ENCODE measurements at regions not wholly inside any gene's neighbourhood (a gene's known extent, or its start where the extent isn't known, plus 50 kb on each side); places are given as distances from the start of the nearest gene placed in this dataset.
A peak's percentile ranks its signal among the peaks of the same experiment; 100 is the strongest.

DNA sequence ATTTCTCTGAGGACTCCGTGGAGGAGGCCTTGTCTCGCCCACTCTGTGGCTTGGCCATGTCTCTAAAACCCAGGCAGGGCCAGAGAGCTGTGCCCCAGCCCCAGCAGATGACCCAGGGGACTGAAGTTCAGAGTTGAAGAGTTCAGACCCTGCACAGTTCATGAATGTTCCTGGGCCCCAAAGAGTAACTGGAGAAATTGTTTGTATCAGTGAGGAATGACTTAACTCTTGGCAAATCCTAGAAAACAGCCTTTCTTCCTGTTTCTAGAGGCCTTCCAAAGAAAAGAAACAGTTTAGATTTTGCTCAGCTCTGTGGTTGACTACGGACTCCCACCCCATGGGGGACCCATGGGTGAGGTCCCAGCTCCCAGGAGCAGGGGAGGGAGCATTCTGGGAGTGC is 62.1 kb upstream of the EYA2 start:
- TF ChIP-seq, protein P1, sequence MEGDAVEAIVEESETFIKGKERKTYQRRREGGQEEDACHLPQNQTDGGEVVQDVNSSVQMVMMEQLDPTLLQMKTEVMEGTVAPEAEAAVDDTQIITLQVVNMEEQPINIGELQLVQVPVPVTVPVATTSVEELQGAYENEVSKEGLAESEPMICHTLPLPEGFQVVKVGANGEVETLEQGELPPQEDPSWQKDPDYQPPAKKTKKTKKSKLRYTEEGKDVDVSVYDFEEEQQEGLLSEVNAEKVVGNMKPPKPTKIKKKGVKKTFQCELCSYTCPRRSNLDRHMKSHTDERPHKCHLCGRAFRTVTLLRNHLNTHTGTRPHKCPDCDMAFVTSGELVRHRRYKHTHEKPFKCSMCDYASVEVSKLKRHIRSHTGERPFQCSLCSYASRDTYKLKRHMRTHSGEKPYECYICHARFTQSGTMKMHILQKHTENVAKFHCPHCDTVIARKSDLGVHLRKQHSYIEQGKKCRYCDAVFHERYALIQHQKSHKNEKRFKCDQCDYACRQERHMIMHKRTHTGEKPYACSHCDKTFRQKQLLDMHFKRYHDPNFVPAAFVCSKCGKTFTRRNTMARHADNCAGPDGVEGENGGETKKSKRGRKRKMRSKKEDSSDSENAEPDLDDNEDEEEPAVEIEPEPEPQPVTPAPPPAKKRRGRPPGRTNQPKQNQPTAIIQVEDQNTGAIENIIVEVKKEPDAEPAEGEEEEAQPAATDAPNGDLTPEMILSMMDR (IDR thresholded peaks at IDR 0.05; ENCODE audit: insufficient read depth, low read length, poor library complexity, severe bottlenecking): no peak
- Histone ChIP-seq H3K36me3 (ENCODE audit: control insufficient read depth, insufficient read depth, low read length) (no peaks in the 10 kb centered on the region), H3K4me3 (replicated peaks; ENCODE audit: low read depth, low read length) (no peak overlapping the region), H3K27me3 (replicated peaks; ENCODE audit: control insufficient read depth, insufficient read depth, low read length) (no peaks in the 10 kb centered on the region)
- no peak for DNase-seq (ENCODE audit: extremely low read depth, insufficient read length)

DNA sequence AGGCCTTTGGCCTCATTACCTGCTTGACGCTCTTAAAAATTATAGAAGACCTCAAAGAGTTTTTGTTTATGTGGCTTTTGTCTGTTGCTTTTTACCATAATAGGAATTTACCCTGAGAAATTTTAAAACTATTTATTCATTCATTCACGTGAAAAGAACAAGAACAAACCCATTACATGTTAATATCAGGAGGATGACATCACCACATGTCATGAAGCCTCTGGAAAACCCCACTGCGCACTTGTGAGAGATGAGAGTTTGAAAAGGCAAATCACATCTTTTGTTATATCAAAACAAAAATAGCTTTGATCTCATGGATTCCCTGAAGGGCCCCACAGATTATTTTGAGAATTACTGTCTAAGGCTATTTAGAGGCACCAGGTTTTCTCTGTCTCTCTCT is 61.3 kb upstream of the EYA2 start:
- TF ChIP-seq, protein P1 (IDR thresholded peaks at IDR 0.05; ENCODE audit: insufficient read depth, low read length, poor library complexity, severe bottlenecking): no peak
- H3K4me3 ChIP-seq (replicated peaks; ENCODE audit: low read depth, low read length): no peak overlapping the region
- H3K36me3 ChIP-seq (ENCODE audit: control insufficient read depth, insufficient read depth, low read length): no peaks in the 10 kb centered on the region
- peak; percentile 28 for DNase-seq (ENCODE audit: extremely low read depth, insufficient read length)
- no peaks in the 10 kb centered on the region for H3K27me3 ChIP-seq (replicated peaks; ENCODE audit: control insufficient read depth, insufficient read depth, low read length)

DNA sequence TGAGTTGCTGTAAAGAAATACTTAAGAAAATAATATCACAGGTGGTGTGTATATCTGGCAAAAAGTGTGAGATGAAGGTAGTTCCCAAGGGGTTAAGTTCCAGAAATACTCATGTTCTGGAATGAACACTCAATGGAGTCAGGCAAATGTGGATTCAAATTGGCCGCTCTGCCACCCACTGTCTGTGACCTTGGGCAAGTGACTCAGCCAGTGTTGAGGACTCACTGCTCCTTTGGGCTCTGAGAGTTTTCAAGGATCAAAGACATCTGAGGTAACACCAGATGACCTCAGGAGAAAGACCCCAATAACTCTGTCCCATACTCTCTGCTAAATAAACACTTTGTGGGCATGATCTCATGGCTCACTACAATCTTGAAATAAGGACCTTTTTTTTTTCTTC is 59.2 kb upstream of the EYA2 start:
- TF ChIP-seq, protein P1 (IDR thresholded peaks at IDR 0.05; ENCODE audit: insufficient read depth, low read length, poor library complexity, severe bottlenecking): no peak
- no peak overlapping the region for H3K4me3 ChIP-seq (replicated peaks; ENCODE audit: low read depth, low read length)
- no peaks in the 10 kb centered on the region for H3K36me3 ChIP-seq (ENCODE audit: control insufficient read depth, insufficient read depth, low read length)
- no peak for DNase-seq (ENCODE audit: extremely low read depth, insufficient read length)
- no peaks in the 10 kb centered on the region for H3K27me3 ChIP-seq (replicated peaks; ENCODE audit: control insufficient read depth, insufficient read depth, low read length)

DNA sequence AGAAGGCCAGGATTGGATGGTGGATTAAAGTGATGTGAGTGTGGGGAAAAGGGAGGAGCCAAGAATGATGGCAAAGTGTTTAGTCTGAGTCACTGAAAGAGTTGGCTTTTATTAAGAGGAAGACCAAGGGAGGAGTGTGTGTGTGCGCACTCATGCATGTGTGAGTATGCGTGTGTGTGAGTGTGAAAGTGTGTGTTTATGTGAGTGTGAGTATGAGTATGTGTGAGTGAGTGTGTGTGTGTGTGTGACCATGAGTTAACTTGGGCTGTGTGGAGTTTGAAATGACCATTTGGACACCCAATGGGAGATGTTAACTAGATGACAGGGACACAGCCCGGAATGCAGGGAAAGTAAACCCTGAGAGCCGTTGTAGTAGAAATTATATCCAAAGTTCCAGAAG is 57.6 kb upstream of the EYA2 start:
- H3K27me3 ChIP-seq (replicated peaks; ENCODE audit: control insufficient read depth, insufficient read depth, low read length): no peaks in the 10 kb centered on the region
- H3K4me3 ChIP-seq (replicated peaks; ENCODE audit: low read depth, low read length): no peak overlapping the region
- DNase-seq (ENCODE audit: extremely low read depth, insufficient read length): no peak
- no peaks in the 10 kb centered on the region for H3K36me3 ChIP-seq (ENCODE audit: control insufficient read depth, insufficient read depth, low read length)
- TF ChIP-seq, protein P1 (IDR thresholded peaks at IDR 0.05; ENCODE audit: insufficient read depth, low read length, poor library complexity, severe bottlenecking): no peak

DNA sequence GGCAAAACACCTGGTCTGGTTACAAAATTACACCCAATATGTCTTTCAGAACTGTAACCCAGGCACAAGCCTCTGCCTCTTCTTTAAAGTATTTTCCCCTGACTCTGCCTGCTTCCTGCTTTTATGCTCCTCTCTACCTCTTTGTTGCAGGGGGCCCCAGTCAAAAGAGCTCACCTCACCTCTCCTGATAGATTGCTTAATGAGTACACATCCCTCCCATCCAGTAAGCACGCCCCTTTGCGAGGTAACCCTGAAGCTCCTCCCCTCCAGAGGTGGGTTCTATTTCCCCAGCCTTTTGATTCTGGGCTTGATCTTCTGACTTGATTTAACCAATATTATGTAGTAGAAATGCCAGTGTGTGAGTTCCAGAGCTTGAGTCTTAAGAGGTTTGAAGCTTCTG is 56.6 kb upstream of the EYA2 start:
- H3K36me3 ChIP-seq (ENCODE audit: control insufficient read depth, insufficient read depth, low read length): no peaks in the 10 kb centered on the region
- H3K4me3 ChIP-seq (replicated peaks; ENCODE audit: low read depth, low read length): no peak overlapping the region
- no peaks in the 10 kb centered on the region for H3K27me3 ChIP-seq (replicated peaks; ENCODE audit: control insufficient read depth, insufficient read depth, low read length)
- TF ChIP-seq, protein P1 (IDR thresholded peaks at IDR 0.05; ENCODE audit: insufficient read depth, low read length, poor library complexity, severe bottlenecking): no peak
- DNase-seq (ENCODE audit: extremely low read depth, insufficient read length): no peak

DNA sequence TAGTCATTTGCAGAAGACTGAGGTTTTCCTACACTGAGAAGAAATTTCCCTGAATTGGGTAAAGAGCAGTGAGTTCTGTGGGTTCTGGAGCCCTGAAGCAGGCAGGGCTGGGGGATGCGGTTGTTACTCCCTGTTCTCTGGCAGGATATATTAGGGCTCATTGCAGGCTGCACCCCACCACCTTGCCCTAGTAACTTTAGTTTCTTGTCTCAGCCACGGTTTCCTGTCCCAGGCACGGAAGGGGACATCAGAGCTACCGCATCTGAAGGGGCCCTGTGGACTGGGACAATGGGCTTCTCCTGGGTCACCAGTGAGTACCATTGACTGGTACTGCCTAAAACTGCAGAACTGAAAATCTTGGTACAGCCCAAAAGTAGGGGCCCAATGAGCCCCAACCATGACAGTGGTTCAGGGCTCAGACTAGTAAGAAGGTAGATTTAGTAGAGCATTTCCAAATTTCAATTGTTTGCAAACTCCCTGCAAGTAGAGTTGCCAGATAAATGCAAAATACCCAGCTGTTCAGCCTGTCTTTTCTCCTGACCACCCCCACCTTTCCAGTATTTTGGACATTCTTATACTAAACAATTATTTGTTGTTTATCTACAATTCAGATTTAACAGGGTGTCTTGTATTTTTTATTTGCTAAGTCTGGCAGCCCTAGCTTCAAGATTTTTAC is 54.5 kb upstream of the EYA2 start:
- H3K36me3 ChIP-seq (ENCODE audit: control insufficient read depth, insufficient read depth, low read length): no peaks in the 10 kb centered on the region
- DNase-seq (ENCODE audit: extremely low read depth, insufficient read length): no peak
- H3K27me3 ChIP-seq (replicated peaks; ENCODE audit: control insufficient read depth, insufficient read depth, low read length): no peaks in the 10 kb centered on the region
- no peak overlapping the region for H3K4me3 ChIP-seq (replicated peaks; ENCODE audit: low read depth, low read length)
- TF ChIP-seq, protein P1 (IDR thresholded peaks at IDR 0.05; ENCODE audit: insufficient read depth, low read length, poor library complexity, severe bottlenecking): no peak
